ENCODE measurements at regions not wholly inside any gene's neighbourhood (a gene's known extent, or its start where the extent isn't known, plus 50 kb on each side); places are given as distances from the start of the nearest gene placed in this dataset.

DNA sequence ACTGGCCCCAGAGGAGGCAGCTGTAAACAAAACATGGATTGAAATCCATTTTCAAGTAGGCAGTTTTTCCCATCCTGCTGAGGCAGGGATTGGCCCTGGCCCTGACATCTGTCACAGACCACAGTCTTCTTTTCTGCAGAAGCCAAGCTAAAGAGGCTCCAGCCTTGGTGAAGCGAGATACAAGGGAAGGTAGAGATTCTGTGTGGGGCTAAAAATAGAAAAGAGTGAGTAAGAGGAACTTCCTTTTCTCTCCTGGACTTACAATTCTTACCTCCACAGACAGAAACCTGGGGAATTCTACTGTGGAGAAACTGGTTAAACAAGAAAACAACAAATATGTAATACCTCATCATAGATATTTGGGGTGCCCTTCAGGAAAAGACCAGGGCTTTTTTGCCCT, 624.8 kb upstream of the FZD8 start:
- no peak overlapping the region for H3K4me2 ChIP-seq (ENCODE audit: insufficient read depth, low read length)
- no peaks in the 10 kb centered on the region for H3K9me3 ChIP-seq (ENCODE audit: low read depth, low read length)
- no peak overlapping the region for H3K4me3 ChIP-seq (ENCODE audit: insufficient read depth, low read length)
- H2AFZ ChIP-seq (ENCODE audit: low read length): no peak overlapping the region
- H3K36me3 ChIP-seq (ENCODE audit: insufficient read depth, low read length): no peaks in the 10 kb centered on the region
- H3K27ac ChIP-seq (ENCODE audit: low read depth, low read length): no peak overlapping the region
- TF ChIP-seq, protein P1, sequence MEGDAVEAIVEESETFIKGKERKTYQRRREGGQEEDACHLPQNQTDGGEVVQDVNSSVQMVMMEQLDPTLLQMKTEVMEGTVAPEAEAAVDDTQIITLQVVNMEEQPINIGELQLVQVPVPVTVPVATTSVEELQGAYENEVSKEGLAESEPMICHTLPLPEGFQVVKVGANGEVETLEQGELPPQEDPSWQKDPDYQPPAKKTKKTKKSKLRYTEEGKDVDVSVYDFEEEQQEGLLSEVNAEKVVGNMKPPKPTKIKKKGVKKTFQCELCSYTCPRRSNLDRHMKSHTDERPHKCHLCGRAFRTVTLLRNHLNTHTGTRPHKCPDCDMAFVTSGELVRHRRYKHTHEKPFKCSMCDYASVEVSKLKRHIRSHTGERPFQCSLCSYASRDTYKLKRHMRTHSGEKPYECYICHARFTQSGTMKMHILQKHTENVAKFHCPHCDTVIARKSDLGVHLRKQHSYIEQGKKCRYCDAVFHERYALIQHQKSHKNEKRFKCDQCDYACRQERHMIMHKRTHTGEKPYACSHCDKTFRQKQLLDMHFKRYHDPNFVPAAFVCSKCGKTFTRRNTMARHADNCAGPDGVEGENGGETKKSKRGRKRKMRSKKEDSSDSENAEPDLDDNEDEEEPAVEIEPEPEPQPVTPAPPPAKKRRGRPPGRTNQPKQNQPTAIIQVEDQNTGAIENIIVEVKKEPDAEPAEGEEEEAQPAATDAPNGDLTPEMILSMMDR (IDR thresholded peaks at IDR 0.05; ENCODE audit: extremely low read depth, low read depth, low read length): no peak
- no peaks in the 10 kb centered on the region for H3K79me2 ChIP-seq (ENCODE audit: insufficient read depth, low read length)
- DNase-seq (ENCODE audit: insufficient read length, low spot score, missing footprints): no peak
- H3K4me1 ChIP-seq (ENCODE audit: insufficient read depth, low read length): no peaks in the 10 kb centered on the region
- H3K27me3 ChIP-seq (ENCODE audit: insufficient read depth, low read length): no peaks in the 10 kb centered on the region
- H4K20me1 ChIP-seq (ENCODE audit: insufficient read depth, low read length): no peaks in the 10 kb centered on the region

DNA sequence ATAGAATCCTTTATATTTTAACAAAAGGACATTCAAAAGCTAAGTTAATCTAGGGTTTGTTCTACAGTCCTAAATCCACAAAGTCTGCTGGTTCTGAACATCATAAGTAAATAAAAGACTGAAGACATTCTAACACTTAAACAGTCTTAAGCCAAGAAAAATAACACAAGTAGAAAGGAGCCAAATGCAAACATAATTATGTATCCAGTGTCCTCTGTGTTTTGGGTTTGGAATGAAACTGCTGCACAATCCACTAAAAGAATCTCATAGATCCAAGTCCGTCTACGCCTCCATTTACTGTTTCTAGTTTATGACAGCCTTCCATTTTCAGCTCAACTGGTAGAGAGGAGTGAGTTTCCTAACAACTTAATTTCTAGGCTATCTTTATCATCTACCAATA, 623.6 kb upstream of the FZD8 start:
- H3K27me3 ChIP-seq (ENCODE audit: insufficient read depth, low read length): no peaks in the 10 kb centered on the region
- H4K20me1 ChIP-seq (ENCODE audit: insufficient read depth, low read length): no peaks in the 10 kb centered on the region
- no peak overlapping the region for H3K4me2 ChIP-seq (ENCODE audit: insufficient read depth, low read length)
- TF ChIP-seq, protein P1 (IDR thresholded peaks at IDR 0.05; ENCODE audit: extremely low read depth, low read depth, low read length): no peak
- no peak overlapping the region for H3K27ac ChIP-seq (ENCODE audit: low read depth, low read length)
- H3K79me2 ChIP-seq (ENCODE audit: insufficient read depth, low read length): no peaks in the 10 kb centered on the region
- H2AFZ ChIP-seq (ENCODE audit: low read length): peak overlapping the region; percentile 29
- DNase-seq (ENCODE audit: insufficient read length, low spot score, missing footprints): no peak
- H3K9me3 ChIP-seq (ENCODE audit: low read depth, low read length): no peaks in the 10 kb centered on the region
- H3K4me1 ChIP-seq (ENCODE audit: insufficient read depth, low read length): no peaks in the 10 kb centered on the region
- H3K4me3 ChIP-seq (ENCODE audit: insufficient read depth, low read length): no peak overlapping the region
- H3K36me3 ChIP-seq (ENCODE audit: insufficient read depth, low read length): no peaks in the 10 kb centered on the region

DNA sequence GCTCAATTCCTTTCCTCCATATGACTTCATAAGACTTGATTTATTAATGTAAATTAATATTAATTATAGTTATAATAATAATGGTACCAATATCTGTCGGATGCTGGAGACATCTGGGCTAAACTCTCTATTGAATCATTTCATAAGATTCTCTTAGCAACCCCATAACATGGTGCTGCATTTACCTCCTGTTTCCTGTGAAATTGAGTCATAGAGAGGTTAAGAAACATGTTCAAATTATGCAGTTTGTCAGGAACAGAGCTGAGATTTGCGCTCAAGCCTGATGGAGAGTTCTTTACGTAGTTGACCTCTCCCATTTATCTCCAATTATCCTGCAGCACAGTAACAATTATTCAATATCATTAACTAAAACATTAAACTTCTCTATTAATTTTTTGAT, 621.8 kb upstream of the FZD8 start:
- no peaks in the 10 kb centered on the region for H3K4me1 ChIP-seq (ENCODE audit: insufficient read depth, low read length)
- no peak overlapping the region for H3K4me3 ChIP-seq (ENCODE audit: insufficient read depth, low read length)
- TF ChIP-seq, protein P1 (IDR thresholded peaks at IDR 0.05; ENCODE audit: extremely low read depth, low read depth, low read length): no peak

DNA sequence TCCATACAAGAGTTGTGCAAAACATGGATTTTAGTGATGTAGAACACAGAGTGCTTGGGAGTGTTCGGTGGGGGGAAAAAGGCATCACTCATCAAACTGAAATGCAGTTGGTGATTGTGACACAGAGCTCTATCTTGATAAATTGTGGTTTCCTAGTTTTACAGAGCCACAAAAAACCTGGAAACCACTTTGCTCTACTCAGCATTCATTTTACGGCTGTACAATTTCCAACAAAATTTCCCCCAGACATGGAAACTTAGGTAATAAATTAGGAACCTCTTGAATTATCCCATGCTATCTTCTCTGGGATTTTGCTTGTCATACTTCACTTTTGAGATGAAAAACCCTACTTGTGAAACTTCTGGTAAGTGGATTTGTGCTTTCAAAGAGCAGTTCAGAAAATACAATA, 614.9 kb upstream of the FZD8 start:
- TF ChIP-seq, protein P1 (IDR thresholded peaks at IDR 0.05; ENCODE audit: extremely low read depth, low read depth, low read length): no peak
- DNase-seq (ENCODE audit: insufficient read length, low spot score, missing footprints): no peak
- H4K20me1 ChIP-seq (ENCODE audit: insufficient read depth, low read length): no peaks in the 10 kb centered on the region
- H2AFZ ChIP-seq (ENCODE audit: low read length): no peak overlapping the region
- no peaks in the 10 kb centered on the region for H3K9me3 ChIP-seq (ENCODE audit: low read depth, low read length)
- H3K36me3 ChIP-seq (ENCODE audit: insufficient read depth, low read length): no peaks in the 10 kb centered on the region
- H3K79me2 ChIP-seq (ENCODE audit: insufficient read depth, low read length): no peaks in the 10 kb centered on the region
- H3K4me1 ChIP-seq (ENCODE audit: insufficient read depth, low read length): peaks cover 24% of the 10 kb centered on the region
- H3K4me3 ChIP-seq (ENCODE audit: insufficient read depth, low read length): no peak overlapping the region
- peak overlapping the region; percentile 77 for H3K27ac ChIP-seq (ENCODE audit: low read depth, low read length)
- no peaks in the 10 kb centered on the region for H3K27me3 ChIP-seq (ENCODE audit: insufficient read depth, low read length)
- H3K4me2 ChIP-seq (ENCODE audit: insufficient read depth, low read length): peak overlapping the region; percentile 54

More for the DNA sequence above, 621.8 kb upstream of the FZD8 start:
- DNase-seq (ENCODE audit: insufficient read length, low spot score, missing footprints): no peak
- Histone ChIP-seq H3K9me3 (ENCODE audit: low read depth, low read length) (no peaks in the 10 kb centered on the region), H4K20me1 (ENCODE audit: insufficient read depth, low read length) (no peaks in the 10 kb centered on the region), H3K27me3 (ENCODE audit: insufficient read depth, low read length) (no peaks in the 10 kb centered on the region), H2AFZ (ENCODE audit: low read length) (no peak overlapping the region), H3K36me3 (ENCODE audit: insufficient read depth, low read length) (no peaks in the 10 kb centered on the region), H3K79me2 (ENCODE audit: insufficient read depth, low read length) (no peaks in the 10 kb centered on the region), H3K4me2 (ENCODE audit: insufficient read depth, low read length) (no peak overlapping the region), H3K27ac (ENCODE audit: low read depth, low read length) (no peak overlapping the region)

Measured in osteoblast (primary cell).